Erythroblast (primary cell): ENCODE measurements at regions not wholly inside any gene's neighbourhood (a gene's known extent, or its start where the extent isn't known, plus 50 kb on each side); places are given as distances from the start of the nearest gene placed in this dataset.

Experiments used
- DNase-seq, 2 experiments: peaks; one replicate each; lab custom pipeline; 2025; lab: John Stamatoyannopoulos, UW
- GATA1 ChIP-seq: IDR thresholded peaks from 2 replicates; pipeline ENCODE4 v1.6.1; 2011; ENCODE audit warnings: low read depth, mild to moderate bottlenecking, control low read depth, low read length, moderate library complexity
- POLR2A ChIP-seq: IDR thresholded peaks from 2 replicates; pipeline ENCODE4 v1.6.1; 2011; ENCODE audit warnings: mild to moderate bottlenecking, low read length

DNA sequence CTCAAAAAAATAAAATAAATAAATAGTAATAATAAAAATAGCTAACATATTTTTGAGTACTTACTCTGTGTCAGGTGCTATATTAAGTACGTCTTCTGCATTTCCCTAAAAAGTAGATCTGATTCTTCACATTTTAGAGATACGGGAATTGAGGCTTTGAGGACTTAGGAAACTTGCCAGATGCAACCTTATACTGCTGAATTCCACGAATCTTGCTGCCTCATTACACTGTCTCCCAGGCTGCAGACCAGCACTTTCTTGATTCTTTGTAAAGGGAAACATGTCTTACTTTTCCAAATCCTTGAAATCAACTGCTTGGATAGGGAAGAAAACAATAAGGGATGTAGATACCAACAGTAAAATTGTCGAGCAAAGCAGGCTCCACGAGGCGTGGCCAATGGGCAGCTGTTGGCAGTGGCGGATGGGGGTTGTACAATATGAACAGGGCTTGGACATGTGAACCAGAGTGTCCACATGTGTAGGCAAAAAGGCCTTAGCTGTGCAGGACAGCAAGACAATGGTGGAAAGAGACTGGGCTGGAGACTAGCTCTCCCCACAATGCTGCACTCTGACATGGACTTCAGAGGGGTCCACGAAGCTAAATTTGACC lies 124.3 kb upstream of the RAI14 start:
- DNase-seq: no peak

DNA sequence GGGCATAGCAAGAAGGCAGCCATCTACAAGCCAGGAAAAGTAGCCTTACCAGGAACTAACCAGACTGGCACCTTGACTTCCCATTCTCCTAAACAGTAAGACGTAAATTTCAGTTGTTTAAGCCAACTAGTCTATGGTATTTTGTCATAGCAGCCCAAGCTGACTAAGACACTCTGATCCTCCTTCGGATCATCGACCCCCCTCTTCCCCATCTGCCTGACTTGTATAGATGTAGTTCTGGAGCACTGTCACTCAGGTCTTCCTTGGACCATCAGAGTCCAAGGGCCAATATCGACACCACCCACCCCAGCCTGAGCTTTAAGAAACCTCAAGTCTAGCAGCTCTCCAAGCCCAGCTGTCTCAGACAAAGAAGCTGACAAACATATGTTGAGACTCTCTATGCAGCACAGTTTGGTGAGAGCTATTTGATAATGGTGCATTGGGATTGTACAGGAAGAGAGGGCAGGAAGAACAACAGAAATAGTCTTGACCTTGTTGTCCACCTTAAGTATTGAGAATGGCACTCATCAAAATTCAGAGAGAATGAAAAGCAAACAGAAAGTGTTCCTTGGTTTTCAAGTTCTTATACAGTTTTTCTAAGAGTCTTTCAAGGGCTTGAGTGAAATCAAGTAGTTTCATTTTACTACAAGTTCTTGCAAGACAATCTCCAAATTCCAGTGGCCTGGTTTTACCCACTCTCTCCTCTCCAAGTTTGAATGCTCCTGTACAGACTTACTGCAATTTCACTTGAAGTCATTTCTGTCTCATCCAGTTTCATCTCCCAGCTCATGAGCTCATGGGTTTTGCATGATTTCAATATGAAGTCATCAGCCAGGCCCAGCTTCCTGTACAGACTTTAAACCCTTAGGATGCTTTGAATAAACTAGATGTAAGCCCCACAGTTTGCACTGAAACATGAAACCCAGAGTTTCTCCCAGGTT lies 122.3 kb upstream of the RAI14 start:
- TF ChIP-seq POLR2A (no peak), GATA1 (no peak)
- DNase-seq: peak in 1 of 2 experiments; percentile 7

More for the DNA sequence above, 124.3 kb upstream of the RAI14 start:
- TF ChIP-seq POLR2A (no peak), GATA1 (no peak)

DNA sequence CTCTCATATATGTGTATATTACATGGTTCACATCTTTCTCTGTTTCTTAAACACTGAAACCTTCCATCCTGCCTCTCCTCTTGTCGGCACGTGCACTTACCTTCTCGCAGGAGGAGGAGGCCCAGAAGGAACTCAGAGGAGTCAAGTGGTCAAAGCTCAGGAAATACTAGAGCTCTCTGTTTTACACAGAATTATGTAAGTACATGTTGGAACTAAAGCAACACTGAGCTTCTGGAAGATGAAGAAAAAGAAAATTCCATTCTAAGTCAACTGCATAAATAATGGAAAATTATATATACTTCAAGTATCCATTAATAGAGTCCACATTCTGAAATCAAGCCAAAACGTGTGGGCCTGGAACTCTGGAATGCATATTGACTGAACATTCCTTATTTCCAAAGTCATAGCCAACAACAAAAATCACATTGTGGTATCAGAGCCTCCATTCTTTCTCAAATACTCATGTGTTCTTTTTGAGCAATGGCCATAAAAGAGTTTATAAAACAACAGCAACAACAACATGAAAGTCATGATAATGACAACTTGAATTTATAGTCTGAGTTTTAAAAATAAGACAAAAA lies 121.5 kb upstream of the RAI14 start:
- TF ChIP-seq GATA1 (no peak), POLR2A (no peak)
- no peak for DNase-seq

DNA sequence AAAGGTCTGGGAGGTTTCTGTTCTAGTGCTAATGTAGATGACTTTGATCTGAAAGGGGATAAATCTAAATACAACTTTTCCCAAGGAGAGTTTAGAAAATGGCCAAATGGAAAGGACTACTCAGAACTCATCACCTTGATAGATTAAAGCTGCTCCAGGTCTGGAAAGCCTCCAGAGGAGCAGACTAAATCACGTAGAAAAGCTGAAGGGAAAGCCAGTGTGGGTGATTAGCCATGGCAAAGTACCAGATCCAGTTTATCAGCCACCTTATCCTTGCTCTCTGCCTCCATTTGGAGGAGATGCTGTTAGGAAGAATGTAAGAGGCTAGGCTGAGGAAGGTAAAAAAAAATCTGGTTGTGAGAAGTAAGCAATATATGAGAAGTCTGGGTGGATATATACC lies 120.7 kb upstream of the RAI14 start:
- TF ChIP-seq GATA1 (no peak), POLR2A (no peak)
- DNase-seq: no peak

DNA sequence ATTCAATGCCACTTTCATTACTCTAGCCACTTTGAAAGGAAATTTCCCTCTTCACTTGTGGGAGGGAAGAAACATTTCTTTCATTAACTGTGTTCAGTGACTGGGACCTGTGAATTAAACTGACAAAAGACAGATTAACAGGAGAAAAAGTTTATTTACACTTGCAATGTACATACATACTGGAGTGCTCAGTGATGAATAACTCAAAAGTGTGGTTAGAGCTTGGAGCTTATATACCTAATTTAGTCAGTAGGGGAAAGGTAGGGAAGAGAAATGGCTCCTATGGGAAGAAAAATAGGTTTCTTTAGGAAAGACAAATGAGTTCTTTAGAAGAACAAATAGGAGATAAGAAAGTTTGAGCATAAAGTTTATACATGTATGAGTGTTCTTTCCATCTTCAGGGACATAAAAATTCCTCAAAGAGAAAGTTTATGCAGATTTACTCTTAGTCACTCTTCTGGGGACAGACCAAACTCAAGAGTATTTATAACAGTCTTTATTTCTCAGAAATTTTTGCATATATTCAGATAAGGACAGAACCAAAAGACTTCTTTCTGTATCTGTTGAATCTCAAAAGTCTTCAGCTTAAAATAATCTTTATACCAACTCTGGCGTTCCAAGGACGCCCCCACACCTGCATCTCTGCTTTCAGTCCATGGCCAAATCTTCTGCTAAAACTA lies 120.0 kb upstream of the RAI14 start:
- TF ChIP-seq GATA1 (no peak), POLR2A (no peak)
- no peak for DNase-seq

DNA sequence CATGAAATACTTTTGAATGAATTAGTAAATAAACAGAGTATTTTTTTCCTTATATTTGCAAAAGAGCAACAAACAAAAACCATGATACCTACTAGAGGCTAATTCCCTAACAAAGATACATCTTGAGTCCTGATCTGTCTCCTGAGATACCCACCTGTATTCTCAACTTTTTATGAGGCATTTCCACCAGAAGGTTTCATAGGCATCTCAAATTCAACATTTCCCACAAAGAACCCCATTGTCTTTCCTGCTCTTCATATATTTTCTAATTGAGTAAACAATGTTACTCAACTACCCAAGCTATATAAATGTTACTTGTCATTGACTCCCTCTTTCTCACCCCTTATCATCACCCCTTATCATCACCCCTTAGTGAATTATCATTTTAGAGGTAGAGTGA lies 119.4 kb upstream of the RAI14 start:
- DNase-seq: no peak
- TF ChIP-seq GATA1: no peak
- no peak for TF ChIP-seq POLR2A

DNA sequence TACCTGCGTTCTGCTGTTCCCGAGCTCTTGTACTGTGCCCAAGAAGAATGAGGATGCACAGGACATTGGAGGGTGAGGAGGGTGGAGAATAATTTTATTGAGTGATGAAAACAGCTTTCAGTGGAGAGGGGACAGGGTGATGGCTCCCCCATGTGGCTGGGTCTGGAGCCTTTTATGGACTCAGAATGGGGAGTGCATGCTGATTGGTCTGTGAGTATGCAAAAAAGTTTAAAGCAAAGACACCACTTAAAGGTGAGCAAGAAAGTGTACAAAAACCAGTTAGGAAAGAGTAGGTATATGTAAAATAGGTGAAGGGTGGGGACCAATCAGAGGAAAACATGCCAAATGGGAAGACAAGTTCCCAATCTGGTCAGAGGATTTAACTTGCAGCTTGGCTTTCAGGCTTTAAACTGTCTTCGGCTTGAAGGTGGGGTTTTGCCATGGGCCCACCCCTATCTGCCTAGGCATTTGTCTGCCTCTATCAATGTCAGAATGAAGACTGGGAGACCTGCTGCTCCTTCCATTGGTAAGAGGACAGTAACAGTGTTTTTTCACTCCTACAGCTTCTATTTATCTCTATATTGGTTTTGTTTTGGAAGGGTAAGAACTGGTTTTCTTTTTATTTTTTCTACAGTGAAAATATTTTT lies 118.0 kb upstream of the RAI14 start:
- peak; percentile 9 to 59 for DNase-seq

DNA sequence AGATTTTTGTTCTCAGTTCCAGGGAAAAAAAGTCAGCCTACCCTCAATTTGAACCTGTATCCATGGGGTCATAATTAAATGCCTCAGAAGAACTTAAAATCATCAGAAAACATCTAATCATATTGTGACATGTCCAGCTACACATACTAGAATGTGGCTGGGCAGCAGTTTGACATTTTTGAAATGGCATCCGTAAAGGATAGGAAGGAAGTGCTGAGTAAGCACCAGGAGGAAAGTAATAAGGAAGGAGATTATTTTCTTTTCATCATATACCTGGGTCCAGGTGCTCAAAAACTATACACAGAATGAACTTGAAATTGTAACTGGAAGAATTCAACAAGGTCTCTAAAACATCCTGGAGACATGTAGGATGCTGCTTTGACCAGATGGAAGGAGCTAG lies 116.9 kb upstream of the RAI14 start:
- no peak for DNase-seq
- TF ChIP-seq POLR2A: no peak
- TF ChIP-seq GATA1: no peak

More for the DNA sequence above, 118.0 kb upstream of the RAI14 start:
- TF ChIP-seq GATA1 (no peak), POLR2A (no peak)

DNA sequence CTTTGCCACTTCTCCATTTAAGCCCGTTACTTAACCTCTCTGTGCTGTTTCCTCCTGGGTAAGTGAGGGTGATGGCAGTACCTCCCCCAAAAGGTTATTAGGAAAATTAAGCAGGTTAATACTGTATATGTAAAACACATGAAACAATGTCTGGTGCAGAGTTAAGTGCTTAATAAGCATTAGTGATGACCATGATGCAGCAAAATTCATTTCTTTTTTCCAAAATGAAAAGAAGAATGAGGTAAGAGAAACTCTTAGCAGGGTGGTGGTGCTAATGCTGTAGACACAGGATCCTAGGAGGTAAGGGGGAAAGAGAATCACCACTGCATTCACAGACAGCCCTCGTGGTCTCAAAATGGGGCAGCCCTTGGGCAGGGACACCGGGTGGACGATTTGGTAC lies 115.1 kb upstream of the RAI14 start:
- TF ChIP-seq POLR2A: no peak
- no peak for TF ChIP-seq GATA1
- DNase-seq: no peak

DNA sequence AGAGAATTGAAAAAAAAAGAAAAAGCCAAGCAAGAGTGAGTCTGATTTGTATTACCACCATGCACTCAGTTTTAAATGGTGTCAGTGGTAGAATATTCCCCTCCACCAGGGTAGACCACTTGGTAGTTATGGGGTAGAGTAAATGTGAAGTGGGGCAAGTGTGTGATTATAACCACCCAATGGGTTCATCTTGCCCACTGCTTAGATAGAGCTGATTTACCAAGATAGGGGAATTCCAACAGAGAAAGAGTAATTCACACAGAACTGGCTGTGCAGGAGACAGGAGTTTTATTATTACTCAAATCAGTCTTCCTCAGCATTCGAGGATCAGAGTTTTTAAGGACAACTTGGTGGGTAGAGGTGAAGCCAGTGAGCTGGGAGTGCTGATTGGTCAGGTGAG lies 113.3 kb upstream of the RAI14 start:
- TF ChIP-seq GATA1 (no peak), POLR2A (no peak)
- no peak for DNase-seq

DNA sequence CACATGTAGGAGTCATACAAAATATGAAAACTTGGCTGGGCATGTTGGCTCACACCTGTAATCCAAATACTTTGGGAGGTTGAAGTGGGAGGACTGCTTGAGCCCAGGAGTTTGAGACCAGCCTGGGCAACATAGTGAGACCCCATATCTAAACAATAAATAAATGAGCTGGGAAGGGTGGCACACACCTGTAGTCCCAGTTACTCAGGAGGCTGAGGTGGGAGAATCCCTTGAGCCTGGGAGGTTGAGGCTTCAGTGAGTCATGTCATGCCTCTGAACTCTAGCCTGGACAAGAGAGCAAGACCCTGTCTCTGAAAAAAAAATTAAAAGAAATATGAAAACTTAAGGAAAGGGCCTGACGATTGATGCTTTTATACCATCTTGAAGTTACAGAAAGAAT lies 112.4 kb upstream of the RAI14 start:
- TF ChIP-seq GATA1: no peak
- DNase-seq: no peak

DNA sequence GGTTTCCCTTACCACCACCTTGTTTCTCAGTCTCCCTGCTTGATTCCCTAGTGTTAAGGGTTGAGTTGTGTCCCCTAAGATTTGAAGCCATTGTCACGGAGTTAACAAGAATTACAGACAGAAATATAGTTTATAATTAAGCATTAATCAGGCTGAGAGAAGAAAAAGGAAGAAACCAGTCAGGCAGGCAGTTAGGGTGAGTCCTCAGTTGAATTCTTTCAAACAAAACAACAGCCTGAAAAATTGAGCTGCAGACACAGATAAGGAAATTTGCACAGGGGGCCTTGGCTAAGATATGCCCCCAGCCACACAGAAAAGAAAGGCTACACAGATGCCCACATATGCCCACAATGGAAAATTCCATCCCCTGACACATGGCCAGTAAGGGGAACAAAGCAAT lies 111.7 kb upstream of the RAI14 start:
- TF ChIP-seq GATA1: no peak
- TF ChIP-seq POLR2A: no peak
- DNase-seq: no peak

DNA sequence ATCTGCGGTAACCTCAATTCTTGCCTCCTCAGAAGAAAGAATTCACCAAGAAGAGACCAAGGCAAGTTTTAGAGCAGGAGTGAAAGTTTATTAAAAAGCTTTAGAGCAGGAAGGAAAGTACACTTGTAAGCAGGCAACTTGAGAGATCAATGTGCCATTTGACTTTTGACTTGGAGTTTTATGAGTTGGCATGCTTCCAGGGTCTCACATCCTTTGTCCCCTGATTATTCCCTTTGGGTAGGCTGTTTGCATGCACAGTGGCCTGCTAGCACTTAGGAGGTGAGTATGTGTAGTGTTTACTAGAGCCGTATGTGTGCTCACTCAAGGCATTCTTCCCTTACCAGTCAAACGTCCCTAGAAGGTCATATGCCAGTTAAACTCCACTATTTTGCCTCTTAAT lies 111.0 kb upstream of the RAI14 start:
- no peak for TF ChIP-seq GATA1
- no peak for TF ChIP-seq POLR2A
- DNase-seq: no peak
